A673 (cell line): ENCODE measurements at regions not wholly inside any gene's neighbourhood (a gene's known extent, or its start where the extent isn't known, plus 50 kb on each side); places are given as distances from the start of the nearest gene placed in this dataset.

Source experiments
- BruUV-seq: library from RNA; stranded (reverse); fragments of 400-500 nt; replicated peaks from 2 replicates; lab custom pipeline; 2021; lab: Mats Ljungman, UMichigan
- CTCF ChIA-PET: fragments of 300-600 bp; sonication (Branson Sonifier 250); formaldehyde crosslinking; loops from one replicate; lab custom pipeline; 2022; ENCODE audit warnings: antibody characterized with exemption; lab: Charles Lee
- POLR2A ChIA-PET: fragments of 300-600 bp; sonication (Branson Sonifier 250); formaldehyde crosslinking; loops from one replicate; lab custom pipeline; 2022; ENCODE audit warnings: antibody characterized with exemption; ENCODE audit not compliant: low non-redundant PET; lab: Charles Lee
- DNase-seq: peaks from one replicate; pipeline ENCODE4 v3.0.0-alpha.2; 2015; ENCODE audit warnings: low spot score
- H3K27ac ChIP-seq: fragments of 200-600 bp; sonication (generic); 2 replicates; pipeline ENCODE4 v1.5.1; 2016; ENCODE audit warnings: mixed run types, low read depth, mild to moderate bottlenecking, mixed read lengths, antibody characterized with exemption, low read length; ENCODE audit not compliant: poor library complexity, severe bottlenecking
- H3K27me3 ChIP-seq: fragments of 200-600 bp; sonication (generic); replicated peaks from 2 replicates; pipeline ENCODE4 v1.6.1; 2017; ENCODE audit warnings: mixed run types, low read depth, mild to moderate bottlenecking, mixed read lengths, antibody characterized with exemption, low read length; ENCODE audit not compliant: insufficient read depth, poor library complexity
- H3K36me3 ChIP-seq: fragments of 200-600 bp; sonication (generic); 2 replicates; pipeline ENCODE4 v1.6.1; 2016; ENCODE audit warnings: mixed run types, mild to moderate bottlenecking, mixed read lengths, antibody characterized with exemption, low read length; ENCODE audit not compliant: insufficient read depth, poor library complexity, severe bottlenecking
- H3K4me1 ChIP-seq: fragments of 200-600 bp; sonication (generic); 2 replicates; pipeline ENCODE4 v1.6.1; 2017; ENCODE audit warnings: mixed run types, mild to moderate bottlenecking, mixed read lengths, antibody characterized with exemption, low read length; ENCODE audit not compliant: insufficient read depth, poor library complexity, severe bottlenecking
- H3K4me3 ChIP-seq: fragments of 200-600 bp; sonication (generic); 2 replicates; pipeline ENCODE4 v1.5.1; 2016; ENCODE audit warnings: low read depth, mixed run types, mild to moderate bottlenecking, mixed read lengths, low read length; ENCODE audit not compliant: poor library complexity, severe bottlenecking
- H3K9me3 ChIP-seq: fragments of 200-600 bp; sonication (generic); 2 replicates; pipeline ENCODE4 v1.6.1; 2016; ENCODE audit warnings: mixed run types, low read depth, mild to moderate bottlenecking, mixed read lengths, antibody characterized with exemption, low read length; ENCODE audit not compliant: poor library complexity, severe bottlenecking
- EZH2 ChIP-seq: fragments of 200-600 bp; sonication (generic); IDR thresholded peaks from 2 replicates; pipeline ENCODE4 v1.6.1; 2017; ENCODE audit warnings: borderline replicate concordance, low read depth, mild to moderate bottlenecking, mixed read lengths, antibody characterized with exemption, low read length; ENCODE audit not compliant: poor library complexity, severe bottlenecking
- intact Hi-C: fragments of 100-400 bp; cut with micrococcal nuclease; formaldehyde crosslinking; loops from one replicate; pipeline ENCODE4 v1.10.0; 2022; ENCODE audit not compliant: unreplicated experiment
- TF ChIP-seq, protein P1 (sequence below): fragments of 300-800, 200-600 bp; sonication (generic); conservative IDR thresholded peaks from 2 replicates; pipeline ENCODE4 v1.5.1; 2017; ENCODE audit warnings: low read depth, mild to moderate bottlenecking, antibody characterized with exemption, low read length, moderate library complexity, mixed read lengths

- DNase-seq = no peak
- POLR2A ChIA-PET = no interaction called here
- CTCF ChIA-PET = no interaction called here
Observed at GRCh38 chr10:112045938-112046337, 137.6 kb downstream of the GPAM start.

DNA sequence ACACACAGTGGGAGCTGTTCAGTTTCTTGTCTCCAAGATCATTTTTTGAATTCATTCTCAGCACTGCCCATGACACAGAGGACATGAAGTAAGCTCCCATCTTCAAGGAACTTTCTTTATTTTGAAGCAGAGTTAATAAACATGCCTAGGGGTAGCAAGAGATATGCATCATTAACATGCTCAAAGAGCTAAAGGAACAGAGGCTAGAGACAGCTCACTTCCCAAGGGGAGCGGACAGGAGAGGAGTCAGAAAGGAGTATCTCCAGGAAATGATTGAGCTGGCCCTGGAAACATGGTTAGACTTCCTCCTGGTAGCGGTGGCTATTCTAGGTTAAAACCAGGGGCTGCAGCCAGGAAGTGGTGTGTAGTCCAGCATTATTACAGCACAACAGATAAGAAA is 135.9 kb downstream of the GPAM start:
- no peaks in the 10 kb centered on the region for H3K27me3 ChIP-seq
- peaks cover 6% of the 10 kb centered on the region for H3K4me1 ChIP-seq
- BruUV-seq = no TSS peak
- TF ChIP-seq, protein P1, sequence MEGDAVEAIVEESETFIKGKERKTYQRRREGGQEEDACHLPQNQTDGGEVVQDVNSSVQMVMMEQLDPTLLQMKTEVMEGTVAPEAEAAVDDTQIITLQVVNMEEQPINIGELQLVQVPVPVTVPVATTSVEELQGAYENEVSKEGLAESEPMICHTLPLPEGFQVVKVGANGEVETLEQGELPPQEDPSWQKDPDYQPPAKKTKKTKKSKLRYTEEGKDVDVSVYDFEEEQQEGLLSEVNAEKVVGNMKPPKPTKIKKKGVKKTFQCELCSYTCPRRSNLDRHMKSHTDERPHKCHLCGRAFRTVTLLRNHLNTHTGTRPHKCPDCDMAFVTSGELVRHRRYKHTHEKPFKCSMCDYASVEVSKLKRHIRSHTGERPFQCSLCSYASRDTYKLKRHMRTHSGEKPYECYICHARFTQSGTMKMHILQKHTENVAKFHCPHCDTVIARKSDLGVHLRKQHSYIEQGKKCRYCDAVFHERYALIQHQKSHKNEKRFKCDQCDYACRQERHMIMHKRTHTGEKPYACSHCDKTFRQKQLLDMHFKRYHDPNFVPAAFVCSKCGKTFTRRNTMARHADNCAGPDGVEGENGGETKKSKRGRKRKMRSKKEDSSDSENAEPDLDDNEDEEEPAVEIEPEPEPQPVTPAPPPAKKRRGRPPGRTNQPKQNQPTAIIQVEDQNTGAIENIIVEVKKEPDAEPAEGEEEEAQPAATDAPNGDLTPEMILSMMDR = no peak
- TF ChIP-seq EZH2 = no peak
- intact Hi-C loops = loop anchor here (1.0 kb wide), 1 partner anchor 31 kb away; no protein-coding TSS in a partner anchor
- ChIA-PET POLR2A (no interaction called here), CTCF (no interaction called here)
- peak; percentile 65 for DNase-seq
- H3K4me3 ChIP-seq = no peak overlapping the region
- H3K27ac ChIP-seq = no peak overlapping the region
- H3K36me3 ChIP-seq = no peaks in the 10 kb centered on the region
- no peaks in the 10 kb centered on the region for H3K9me3 ChIP-seq

More at GRCh38 chr10:112045938-112046337, 137.6 kb downstream of the GPAM start:
- H3K36me3 ChIP-seq = no peaks in the 10 kb centered on the region
- intact Hi-C loops = no loop called here
- H3K27ac ChIP-seq = no peak overlapping the region
- no peaks in the 10 kb centered on the region for H3K9me3 ChIP-seq
- H3K4me1 ChIP-seq = peaks cover 6% of the 10 kb centered on the region
- H3K4me3 ChIP-seq = no peak overlapping the region
- TF ChIP-seq, protein P1 = no peak
- TF ChIP-seq EZH2 = no peak
- no peaks in the 10 kb centered on the region for H3K27me3 ChIP-seq
- BruUV-seq = no TSS peak

DNA sequence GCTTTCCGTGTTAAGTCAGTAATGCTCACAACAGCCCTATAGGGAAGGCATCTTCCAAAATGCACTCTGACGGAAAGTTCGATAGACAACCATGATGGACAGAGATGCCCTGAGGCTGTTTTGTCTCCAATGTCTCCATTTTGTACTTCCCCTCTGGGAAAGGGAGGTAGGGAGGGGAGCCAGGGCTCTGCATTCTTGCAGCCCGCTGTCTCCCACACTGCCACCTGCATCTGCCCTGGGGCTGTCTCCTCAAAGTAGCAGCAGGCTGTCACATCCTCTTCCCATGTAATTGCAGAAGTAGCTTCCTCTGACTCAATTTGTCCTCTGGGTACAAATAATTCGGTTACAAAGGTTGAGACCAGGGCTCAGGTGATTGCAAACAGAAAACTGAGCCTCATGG is 131.4 kb downstream of the GPAM start:
- no peak overlapping the region for H3K4me3 ChIP-seq
- H3K4me1 ChIP-seq = peaks cover 4% of the 10 kb centered on the region
- intact Hi-C loops = no loop called here
- H3K27me3 ChIP-seq = no peaks in the 10 kb centered on the region
- no peak overlapping the region for H3K27ac ChIP-seq
- no peaks in the 10 kb centered on the region for H3K36me3 ChIP-seq
- ChIA-PET CTCF (no interaction called here), POLR2A (no interaction called here)
- TF ChIP-seq, protein P1 = no peak
- TF ChIP-seq EZH2 = no peak
- no TSS peak for BruUV-seq
- no peak for DNase-seq
- H3K9me3 ChIP-seq = no peaks in the 10 kb centered on the region
